ENCODE measurements at regions not wholly inside any gene's neighbourhood (a gene's known extent, or its start where the extent isn't known, plus 50 kb on each side); places are given as distances from the start of the nearest gene placed in this dataset.

- Mint-ChIP-seq H3K4me3 (ENCODE audit: unreplicated experiment) (no peak overlapping the region), H3K27ac (ENCODE audit: unreplicated experiment) (no peak overlapping the region), H3K4me1 (ENCODE audit: low read depth, unreplicated experiment) (no peaks in the 10 kb centered on the region), H3K27me3 (ENCODE audit: insufficient read depth, unreplicated experiment) (no peaks in the 10 kb centered on the region), H3K9me3 (ENCODE audit: unreplicated experiment) (peaks cover 14% of the 10 kb centered on the region), H3K36me3 (ENCODE audit: insufficient read depth, unreplicated experiment) (no peaks in the 10 kb centered on the region)
- Histone ChIP-seq H3K27me3 (replicated peaks; ENCODE audit: control insufficient read depth, insufficient read depth, low read length) (no peaks in the 10 kb centered on the region), H3K36me3 (ENCODE audit: control insufficient read depth, insufficient read depth, low read length) (no peaks in the 10 kb centered on the region), H3K4me3 (ENCODE audit: low read depth, low read length) (no peak overlapping the region), H3K9me3 (peaks cover 9% of the 10 kb centered on the region; the same call in 1 of the 2 replicates), H3K4me1 (no peaks in the 10 kb centered on the region)
- TF ChIP-seq CTCF (IDR thresholded peaks at IDR 0.05; ENCODE audit: insufficient read depth in 1 of 2, low read depth in 1 of 2, low read length in 1 of 2, severe bottlenecking in 1 of 2, unreplicated experiment in 1 of 2) = no peak
- POLR2A ChIA-PET = no interaction called here
- CTCF ChIA-PET = no interaction called here
- BruUV-seq (replicated peaks) = no TSS peak
- intact Hi-C loops (cut with micrococcal nuclease; ENCODE audit: unreplicated experiment) = no loop called here
- no peak for DNase-seq
These were observed 516.2 kb upstream of the CA10 start for GRCh38 chr17:52674686-52675085.

- ChIA-PET POLR2A (no interaction called here), CTCF (no interaction called here)
- Mint-ChIP-seq H3K9me3 (ENCODE audit: unreplicated experiment) (peaks cover 14% of the 10 kb centered on the region), H3K4me1 (ENCODE audit: low read depth, unreplicated experiment) (no peaks in the 10 kb centered on the region), H3K27me3 (ENCODE audit: insufficient read depth, unreplicated experiment) (no peaks in the 10 kb centered on the region), H3K36me3 (ENCODE audit: insufficient read depth, unreplicated experiment) (no peaks in the 10 kb centered on the region), H3K27ac (ENCODE audit: unreplicated experiment) (no peak overlapping the region), H3K4me3 (ENCODE audit: unreplicated experiment) (no peak overlapping the region)
- Histone ChIP-seq H3K36me3 (ENCODE audit: control insufficient read depth, insufficient read depth, low read length) (no peaks in the 10 kb centered on the region), H3K9me3 (peaks cover 3% of the 10 kb centered on the region; the same call in 1 of the 2 replicates), H3K27me3 (replicated peaks; ENCODE audit: control insufficient read depth, insufficient read depth, low read length) (no peaks in the 10 kb centered on the region), H3K4me1 (no peaks in the 10 kb centered on the region), H3K4me3 (ENCODE audit: low read depth, low read length) (no peak overlapping the region)
- no TSS peak for BruUV-seq (replicated peaks)
- intact Hi-C loops (cut with micrococcal nuclease; ENCODE audit: unreplicated experiment) = no loop called here
- no peak for DNase-seq
- TF ChIP-seq CTCF (IDR thresholded peaks at IDR 0.05; ENCODE audit: insufficient read depth in 1 of 2, low read depth in 1 of 2, low read length in 1 of 2, severe bottlenecking in 1 of 2, unreplicated experiment in 1 of 2) = no peak
These were observed 515.3 kb upstream of the CA10 start for GRCh38 chr17:52673791-52674190.

GRCh38 chr17:52666264-52666663, 507.8 kb upstream of the CA10 start:
- Mint-ChIP-seq H3K9me3 (ENCODE audit: unreplicated experiment) (peaks cover 35% of the 10 kb centered on the region), H3K27me3 (ENCODE audit: insufficient read depth, unreplicated experiment) (no peaks in the 10 kb centered on the region), H3K4me1 (ENCODE audit: low read depth, unreplicated experiment) (no peaks in the 10 kb centered on the region), H3K36me3 (ENCODE audit: insufficient read depth, unreplicated experiment) (no peaks in the 10 kb centered on the region), H3K4me3 (ENCODE audit: unreplicated experiment) (no peak overlapping the region), H3K27ac (ENCODE audit: unreplicated experiment) (no peak overlapping the region)
- ChIA-PET POLR2A (no interaction called here), CTCF (no interaction called here)
- no peaks in the 10 kb centered on the region for H3K36me3 ChIP-seq (ENCODE audit: control insufficient read depth, insufficient read depth, low read length)
- intact Hi-C loops (cut with micrococcal nuclease; ENCODE audit: unreplicated experiment) = no loop called here
- no peak for DNase-seq
- no peaks in the 10 kb centered on the region for H3K27me3 ChIP-seq (replicated peaks; ENCODE audit: control insufficient read depth, insufficient read depth, low read length)
- no peak for TF ChIP-seq CTCF (IDR thresholded peaks at IDR 0.05; ENCODE audit: insufficient read depth in 1 of 2, low read depth in 1 of 2, low read length in 1 of 2, severe bottlenecking in 1 of 2, unreplicated experiment in 1 of 2)
- no peaks in the 10 kb centered on the region for H3K4me1 ChIP-seq
- BruUV-seq (replicated peaks) = no TSS peak
- H3K4me3 ChIP-seq (ENCODE audit: low read depth, low read length) = no peak overlapping the region
- 0 out of 2 replicates have a peak, but pooled peaks cover 9% of the 10 kb centered on the region for H3K9me3 ChIP-seq

Data from Caco-2 (cell line).